Nephron (organoid): ENCODE measurements at regions not wholly inside any gene's neighbourhood (a gene's known extent, or its start where the extent isn't known, plus 50 kb on each side); places are given as distances from the start of the nearest gene placed in this dataset.

Experiments
- H3K27ac Mint-ChIP-seq, 3 experiments: 2 replicates each; pipeline ENCODE4 v1.8.0; 2020; ENCODE audit warnings: mixed read lengths in 3 of 3, mild to moderate bottlenecking in 2 of 3, moderate library complexity in 1 of 3
- H3K27me3 Mint-ChIP-seq: 2 replicates; pipeline ENCODE4 v1.8.0; 2021; ENCODE audit warnings: low read depth, mild to moderate bottlenecking, moderate library complexity, mixed read lengths
- H3K36me3 Mint-ChIP-seq: 2 replicates; pipeline ENCODE4 v1.8.0; 2020; ENCODE audit warnings: low read depth, mixed read lengths
- H3K4me1 Mint-ChIP-seq: 2 replicates; pipeline ENCODE4 v1.8.0; 2020; ENCODE audit warnings: mixed read lengths
- H3K4me3 Mint-ChIP-seq, 3 experiments: 2 replicates each; pipeline ENCODE4 v1.8.0; 2020; ENCODE audit warnings: mild to moderate bottlenecking in 3 of 3, mixed read lengths in 3 of 3, moderate library complexity in 2 of 3
- H3K9me3 Mint-ChIP-seq: 2 replicates; pipeline ENCODE4 v1.8.0; 2020; ENCODE audit warnings: mixed read lengths
- TF ChIP-seq, protein P1 (sequence below), 3 experiments: fragments of 200-600 bp; sonication (generic); IDR thresholded peaks; one replicate each; pipeline ENCODE4 v1.5.0; 2021; ENCODE audit warnings: antibody characterized with exemption in 3 of 3; ENCODE audit not compliant: unreplicated experiment in 3 of 3

- TF ChIP-seq, protein P1, sequence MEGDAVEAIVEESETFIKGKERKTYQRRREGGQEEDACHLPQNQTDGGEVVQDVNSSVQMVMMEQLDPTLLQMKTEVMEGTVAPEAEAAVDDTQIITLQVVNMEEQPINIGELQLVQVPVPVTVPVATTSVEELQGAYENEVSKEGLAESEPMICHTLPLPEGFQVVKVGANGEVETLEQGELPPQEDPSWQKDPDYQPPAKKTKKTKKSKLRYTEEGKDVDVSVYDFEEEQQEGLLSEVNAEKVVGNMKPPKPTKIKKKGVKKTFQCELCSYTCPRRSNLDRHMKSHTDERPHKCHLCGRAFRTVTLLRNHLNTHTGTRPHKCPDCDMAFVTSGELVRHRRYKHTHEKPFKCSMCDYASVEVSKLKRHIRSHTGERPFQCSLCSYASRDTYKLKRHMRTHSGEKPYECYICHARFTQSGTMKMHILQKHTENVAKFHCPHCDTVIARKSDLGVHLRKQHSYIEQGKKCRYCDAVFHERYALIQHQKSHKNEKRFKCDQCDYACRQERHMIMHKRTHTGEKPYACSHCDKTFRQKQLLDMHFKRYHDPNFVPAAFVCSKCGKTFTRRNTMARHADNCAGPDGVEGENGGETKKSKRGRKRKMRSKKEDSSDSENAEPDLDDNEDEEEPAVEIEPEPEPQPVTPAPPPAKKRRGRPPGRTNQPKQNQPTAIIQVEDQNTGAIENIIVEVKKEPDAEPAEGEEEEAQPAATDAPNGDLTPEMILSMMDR (IDR thresholded peaks at IDR 0.05; ENCODE audit: unreplicated experiment in 3 of 3) = no peak
- H3K9me3 Mint-ChIP-seq = no peaks in the 10 kb centered on the region
- H3K27me3 Mint-ChIP-seq = no peaks in the 10 kb centered on the region
- H3K27ac Mint-ChIP-seq = no peak overlapping the region
- no peak overlapping the region for H3K4me3 Mint-ChIP-seq
- no peaks in the 10 kb centered on the region for H3K36me3 Mint-ChIP-seq
- no peaks in the 10 kb centered on the region for H3K4me1 Mint-ChIP-seq
Measured at GRCh38 chr12:24014915-24015832, 65.7 kb upstream of the SOX5 start.

DNA sequence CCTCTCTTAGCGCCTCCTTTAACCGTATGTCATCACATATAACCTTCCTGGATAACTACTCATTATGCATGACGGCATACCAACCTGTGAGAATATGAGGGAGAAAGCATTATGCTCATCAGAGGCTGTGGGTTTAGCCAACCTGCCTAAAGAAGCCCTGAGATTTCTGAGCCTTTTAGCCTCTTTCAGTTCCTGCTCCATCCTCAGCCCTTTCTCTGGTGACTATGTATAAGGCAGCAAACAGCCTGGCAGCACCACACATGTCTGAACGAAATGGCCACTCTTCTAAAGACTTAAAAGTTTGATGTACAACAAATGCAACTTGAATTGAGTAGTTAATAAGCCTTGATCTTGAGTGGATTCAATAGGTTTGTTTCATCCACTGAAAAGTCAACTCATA, 64.8 kb upstream of the SOX5 start:
- Mint-ChIP-seq H3K36me3 (no peaks in the 10 kb centered on the region), H3K9me3 (no peaks in the 10 kb centered on the region), H3K27ac (no peak overlapping the region), H3K4me3 (no peak overlapping the region), H3K27me3 (no peaks in the 10 kb centered on the region), H3K4me1 (no peaks in the 10 kb centered on the region)
- TF ChIP-seq, protein P1 (IDR thresholded peaks at IDR 0.05; ENCODE audit: unreplicated experiment in 3 of 3) = no peak

GRCh38 chr12:24012528-24012927, 63.1 kb upstream of the SOX5 start:
- H3K27ac Mint-ChIP-seq = no peak overlapping the region
- H3K9me3 Mint-ChIP-seq = no peaks in the 10 kb centered on the region

GRCh38 chr12:24011927-24012507, 62.5 kb upstream of the SOX5 start:
- H3K4me1 Mint-ChIP-seq = no peaks in the 10 kb centered on the region
- H3K9me3 Mint-ChIP-seq = no peaks in the 10 kb centered on the region
- H3K27me3 Mint-ChIP-seq = no peaks in the 10 kb centered on the region
- H3K36me3 Mint-ChIP-seq = no peaks in the 10 kb centered on the region
- TF ChIP-seq, protein P1 (IDR thresholded peaks at IDR 0.05; ENCODE audit: unreplicated experiment in 3 of 3) = no peak
- H3K4me3 Mint-ChIP-seq = no peak overlapping the region
- H3K27ac Mint-ChIP-seq = no peak overlapping the region

More at GRCh38 chr12:24012528-24012927, 63.1 kb upstream of the SOX5 start:
- no peaks in the 10 kb centered on the region for H3K27me3 Mint-ChIP-seq
- TF ChIP-seq, protein P1 (IDR thresholded peaks at IDR 0.05; ENCODE audit: unreplicated experiment in 3 of 3) = no peak
- H3K4me1 Mint-ChIP-seq = no peaks in the 10 kb centered on the region
- no peaks in the 10 kb centered on the region for H3K36me3 Mint-ChIP-seq
- no peak overlapping the region for H3K4me3 Mint-ChIP-seq

DNA sequence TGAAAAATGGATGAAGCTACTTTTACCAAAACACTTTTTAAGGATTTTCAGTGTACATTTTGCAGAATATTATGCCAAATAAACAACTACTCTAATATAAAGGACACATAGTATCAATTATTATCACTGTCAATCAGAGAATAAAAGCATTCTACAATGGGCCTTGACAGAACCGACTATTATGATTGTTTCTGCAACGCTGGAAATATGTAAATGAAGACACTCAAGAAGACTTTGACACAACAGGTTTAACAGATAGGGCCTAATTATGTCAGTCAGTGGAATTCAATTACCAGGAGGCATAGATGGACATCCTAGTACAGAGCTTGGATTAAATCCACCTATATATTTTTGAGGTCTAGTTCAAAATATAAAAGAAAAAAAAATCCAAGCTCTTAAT, 58.7 kb upstream of the SOX5 start:
- Mint-ChIP-seq H3K27me3 (no peaks in the 10 kb centered on the region), H3K27ac (no peak overlapping the region), H3K36me3 (no peaks in the 10 kb centered on the region), H3K4me1 (no peaks in the 10 kb centered on the region), H3K4me3 (no peak overlapping the region), H3K9me3 (no peaks in the 10 kb centered on the region)
- TF ChIP-seq, protein P1 (IDR thresholded peaks at IDR 0.05; ENCODE audit: unreplicated experiment in 3 of 3) = no peak
